Peyer's patch (tissue), 4 donors: ENCODE measurements at regions not wholly inside any gene's neighbourhood (a gene's known extent, or its start where the extent isn't known, plus 50 kb on each side); places are given as distances from the start of the nearest gene placed in this dataset.

ENCODE experiments used
- CTCF ChIP-seq, 6 experiments: fragments of 450-650 bp in 4 of 6; fragments of 200-600 bp in 2 of 6; sonication (generic) in 1 of 6; IDR thresholded peaks; one replicate each; pipeline ENCODE4 v1.5.1; 2017 to 2019; ENCODE audit warnings: antibody characterized with exemption in 6 of 6, mild to moderate bottlenecking in 3 of 6, moderate library complexity in 1 of 6
- POLR2A ChIP-seq, 2 donors: fragments of 450-650 bp; IDR thresholded peaks; one replicate each; pipeline ENCODE4 v1.5.1; 2017; ENCODE audit warnings: antibody characterized with exemption in 2 of 2, mild to moderate bottlenecking in 2 of 2, moderate library complexity in 2 of 2

- no peak for TF ChIP-seq POLR2A (IDR thresholded peaks at IDR 0.05)
- TF ChIP-seq CTCF (IDR thresholded peaks at IDR 0.05) = no peak
Observed at GRCh38 chr14:39873791-39874190, 441.6 kb upstream of the FBXO33 start.
